Tongue (tissue), 1 donor: ENCODE measurements at regions not wholly inside any gene's neighbourhood (a gene's known extent, or its start where the extent isn't known, plus 50 kb on each side); places are given as distances from the start of the nearest gene placed in this dataset.
"Not testable (repeated sequence)": the region's sequence is repeated elsewhere in the genome, so short reads cannot be mapped to it uniquely, and the experiment has no call there.

Experiments
- DNase-seq: peaks from one replicate; pipeline ENCODE4 v3.0.0-alpha.2; 2015

GRCh38 chr7:142440219-142440905 is 182.5 kb upstream of the PRSS58 start:
- DNase-seq: no peak

- DNase-seq: no peak
These were observed 181.9 kb upstream of the PRSS58 start for GRCh38 chr7:142439739-142440138.

- no peak for DNase-seq
These were observed 181.2 kb upstream of the PRSS58 start for GRCh38 chr7:142438923-142439515.

- peak; percentile 12 for DNase-seq
These were observed 180.5 kb upstream of the PRSS58 start for GRCh38 chr7:142438235-142438922.

GRCh38 chr7:142437741-142438140 is 179.9 kb upstream of the PRSS58 start:
- no peak for DNase-seq

GRCh38 chr7:142436601-142437000 is 178.7 kb upstream of the PRSS58 start:
- no peak for DNase-seq

- DNase-seq: not testable (repeated sequence)
These were observed 177.7 kb upstream of the PRSS58 start for GRCh38 chr7:142435606-142436005.

GRCh38 chr7:142434666-142435167 is 176.9 kb upstream of the PRSS58 start:
- no peak for DNase-seq

GRCh38 chr7:142434133-142434532 is 176.3 kb upstream of the PRSS58 start:
- not testable (repeated sequence) for DNase-seq

GRCh38 chr7:142432377-142432776 is 174.5 kb upstream of the PRSS58 start:
- DNase-seq: no peak

- DNase-seq: no peak
These were observed 173.6 kb upstream of the PRSS58 start for GRCh38 chr7:142431491-142431890.

GRCh38 chr7:142428094-142428493 is 170.2 kb upstream of the PRSS58 start:
- no peak for DNase-seq

GRCh38 chr7:142425281-142425680 is 167.4 kb upstream of the PRSS58 start:
- no peak for DNase-seq

- no peak for DNase-seq
These were observed 164.8 kb upstream of the PRSS58 start for GRCh38 chr7:142422621-142423020.

GRCh38 chr7:142420554-142421362 is 162.9 kb upstream of the PRSS58 start:
- DNase-seq: peak; percentile 31

GRCh38 chr7:142418326-142418725 is 160.5 kb upstream of the PRSS58 start:
- DNase-seq: no peak

GRCh38 chr7:142414915-142415314 is 157.1 kb upstream of the PRSS58 start:
- DNase-seq: no peak

- DNase-seq: no peak
These were observed 156.3 kb upstream of the PRSS58 start for GRCh38 chr7:142414135-142414534.

- no peak for DNase-seq
These were observed 155.6 kb upstream of the PRSS58 start for GRCh38 chr7:142413280-142414000.

- peak; percentile 13 for DNase-seq
These were observed 154.8 kb upstream of the PRSS58 start for GRCh38 chr7:142412551-142413193.

- DNase-seq: no peak
These were observed 151.6 kb upstream of the PRSS58 start for GRCh38 chr7:142409471-142409870.
